ENCODE measurements at regions not wholly inside any gene's neighbourhood (a gene's known extent, or its start where the extent isn't known, plus 50 kb on each side); places are given as distances from the start of the nearest gene placed in this dataset.

GRCh38 chr13:58666331-58666730 is 1034.8 kb downstream of the PCDH17 start:
- no peak for TF ChIP-seq CTCF (IDR thresholded peaks at IDR 0.05)
- WGBS, 2 donors = 37 to 38% methylated on average over 1 of the region's 1 CpG
- Histone ChIP-seq H3K4me3 (no peak overlapping the region), H3K4me1 (no peaks in the 10 kb centered on the region), H3K27me3 (no peaks in the 10 kb centered on the region), H3K36me3 (ENCODE audit: low read depth, missing control alignments) (no peaks in the 10 kb centered on the region), H3K9me3 (no peaks in the 10 kb centered on the region), H3K27ac (no peak overlapping the region)
- intact Hi-C loops (cut with DNase I; ENCODE audit: low total_unique reads) = no loop called here
- DNase-seq = no peak

GRCh38 chr13:58667096-58667495 is 1035.6 kb downstream of the PCDH17 start:
- Histone ChIP-seq H3K4me3 (no peak overlapping the region), H3K36me3 (ENCODE audit: low read depth, missing control alignments) (no peaks in the 10 kb centered on the region), H3K9me3 (no peaks in the 10 kb centered on the region), H3K27ac (no peak overlapping the region), H3K4me1 (no peaks in the 10 kb centered on the region), H3K27me3 (no peaks in the 10 kb centered on the region)
- intact Hi-C loops (cut with DNase I; ENCODE audit: low total_unique reads) = no loop called here
- no peak for DNase-seq
- WGBS, 2 donors = 62 to 66% methylated on average over 2 of the region's 2 CpGs
- TF ChIP-seq CTCF (IDR thresholded peaks at IDR 0.05) = no peak
- TF ChIP-seq POLR2A (IDR thresholded peaks at IDR 0.05) = no peak

GRCh38 chr13:58680115-58680514 is 1048.6 kb downstream of the PCDH17 start:
- Histone ChIP-seq H3K36me3 (ENCODE audit: low read depth, missing control alignments) (no peaks in the 10 kb centered on the region), H3K4me1 (no peaks in the 10 kb centered on the region), H3K4me3 (no peak overlapping the region), H3K9me3 (no peaks in the 10 kb centered on the region), H3K27me3 (no peaks in the 10 kb centered on the region), H3K27ac (no peak overlapping the region)
- WGBS, 2 donors = 38 to 59% methylated on average over 4 of the region's 4 CpGs
- no peak for DNase-seq
- no peak for TF ChIP-seq POLR2A (IDR thresholded peaks at IDR 0.05)
- TF ChIP-seq CTCF (IDR thresholded peaks at IDR 0.05) = no peak
- intact Hi-C loops (cut with DNase I; ENCODE audit: low total_unique reads) = no loop called here

- 67 to 70% methylated on average over 4 of the region's 4 CpGs for WGBS, 2 donors
- TF ChIP-seq CTCF (IDR thresholded peaks at IDR 0.05) (no peak), POLR2A (IDR thresholded peaks at IDR 0.05) (no peak)
- intact Hi-C loops (cut with DNase I; ENCODE audit: low total_unique reads) = no loop called here
- H3K4me1 ChIP-seq = no peaks in the 10 kb centered on the region
- no peak overlapping the region for H3K4me3 ChIP-seq
- no peaks in the 10 kb centered on the region for H3K36me3 ChIP-seq (ENCODE audit: low read depth, missing control alignments)
- DNase-seq = no peak
- H3K27me3 ChIP-seq = no peaks in the 10 kb centered on the region
- no peaks in the 10 kb centered on the region for H3K9me3 ChIP-seq
- no peak overlapping the region for H3K27ac ChIP-seq
Measured at GRCh38 chr13:58682616-58683015, 1051.1 kb downstream of the PCDH17 start.

GRCh38 chr13:58687148-58687547 is 1055.6 kb downstream of the PCDH17 start:
- no peaks in the 10 kb centered on the region for H3K27me3 ChIP-seq
- 46 to 64% methylated on average over 2 of the region's 2 CpGs for whole genome bisulfite sequencing, 2 donors

More at GRCh38 chr13:58687148-58687547, 1055.6 kb downstream of the PCDH17 start:
- Histone ChIP-seq H3K4me1 (no peaks in the 10 kb centered on the region), H3K27ac (no peak overlapping the region), H3K9me3 (no peaks in the 10 kb centered on the region), H3K36me3 (ENCODE audit: low read depth, missing control alignments) (no peaks in the 10 kb centered on the region), H3K4me3 (no peak overlapping the region)
- TF ChIP-seq CTCF (IDR thresholded peaks at IDR 0.05) = no peak
- intact Hi-C loops (cut with DNase I; ENCODE audit: low total_unique reads) = no loop called here
- DNase-seq = no peak
